Stimulated activated CD4-positive, alpha-beta T cell treated with anti-CD3 and anti-CD28 coated beads, TNF-alpha, amount 100 ng/mL, for 48 hours (primary cell): ENCODE measurements at regions not wholly inside any gene's neighbourhood (a gene's known extent, or its start where the extent isn't known, plus 50 kb on each side); places are given as distances from the start of the nearest gene placed in this dataset.
"Not testable (repeated sequence)": the region's sequence is repeated elsewhere in the genome, so short reads cannot be mapped to it uniquely, and the experiment has no call there.

Experiments
- DNase-seq, 3 donors: peaks; one replicate each; pipeline ENCODE4 v3.0.0-alpha.2; 2020; ENCODE audit warnings: low read depth in 3 of 3

GRCh38 chr2:236825989-236826510, 256.4 kb downstream of the ACKR3 start:
- no peak for DNase-seq

- no peak for DNase-seq
Observed at GRCh38 chr2:236826606-236827156, 257.1 kb downstream of the ACKR3 start.

DNA sequence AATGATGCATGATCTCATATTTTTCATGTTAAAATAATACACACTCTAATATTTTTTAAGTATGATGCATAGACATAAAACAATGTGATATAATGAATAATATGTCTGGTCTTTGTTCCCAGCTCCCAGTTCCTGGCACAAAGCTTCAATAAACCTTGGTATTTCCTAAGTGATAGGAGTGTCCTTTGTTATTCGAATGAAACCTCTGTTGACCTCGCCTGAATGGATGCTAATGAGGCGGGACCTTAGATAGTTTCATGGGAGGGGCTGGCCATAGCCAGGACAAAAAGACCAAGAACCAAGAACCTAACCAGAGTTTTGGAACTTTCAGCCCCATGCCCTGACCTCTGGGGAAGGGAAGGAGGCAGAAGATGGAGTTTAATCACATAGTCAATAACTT, 257.7 kb upstream of the COPS8 start:
- DNase-seq, result no peak

DNA sequence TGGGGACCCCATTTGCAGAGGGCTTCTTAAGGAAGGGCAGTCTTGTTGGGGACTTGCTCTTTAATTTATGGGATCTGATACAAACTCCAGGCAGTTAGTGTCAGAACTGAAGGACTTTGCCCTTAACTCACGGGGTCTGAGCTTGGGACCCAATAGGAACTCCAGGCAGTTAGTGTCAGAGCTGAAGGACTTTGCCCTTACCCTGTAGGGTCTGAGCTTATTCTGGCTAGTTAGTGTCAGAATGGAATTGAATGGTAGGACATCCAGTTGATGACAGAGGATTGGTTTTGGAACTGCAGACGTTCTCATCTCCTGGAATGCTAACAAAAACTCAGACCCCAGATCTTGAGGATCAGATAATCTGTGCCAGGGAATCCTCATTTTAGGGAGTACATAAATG, 256.9 kb upstream of the COPS8 start:
- no peak for DNase-seq

DNA sequence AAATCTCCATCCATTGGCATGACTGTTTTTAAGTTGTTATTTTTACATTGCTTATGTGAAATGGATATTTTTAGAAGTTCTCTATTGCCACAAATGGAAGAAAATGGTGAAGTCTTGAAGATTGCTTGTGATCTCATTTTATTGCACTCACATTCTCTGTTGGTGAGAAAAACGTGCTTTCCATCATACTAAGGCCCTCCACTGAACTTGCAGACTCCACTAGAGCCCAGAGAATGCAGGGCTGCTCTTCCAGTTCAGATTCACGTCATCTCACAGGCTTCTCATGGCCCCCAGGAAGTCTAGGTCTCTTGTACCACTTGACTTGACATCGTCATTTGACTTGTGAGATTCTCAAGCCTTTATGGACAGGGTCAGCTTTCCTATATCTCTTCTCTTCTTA, 254.8 kb upstream of the COPS8 start:
- no peak for DNase-seq

GRCh38 chr2:236831698-236832097, 254.0 kb upstream of the COPS8 start:
- DNase-seq, result no peak

- no peak for DNase-seq
Observed at GRCh38 chr2:236833501-236834073, 252.1 kb upstream of the COPS8 start.

GRCh38 chr2:236834284-236834683, 251.4 kb upstream of the COPS8 start:
- DNase-seq, result no peak

- no peak for DNase-seq
Observed at GRCh38 chr2:236835307-236836024, 250.2 kb upstream of the COPS8 start.

DNA sequence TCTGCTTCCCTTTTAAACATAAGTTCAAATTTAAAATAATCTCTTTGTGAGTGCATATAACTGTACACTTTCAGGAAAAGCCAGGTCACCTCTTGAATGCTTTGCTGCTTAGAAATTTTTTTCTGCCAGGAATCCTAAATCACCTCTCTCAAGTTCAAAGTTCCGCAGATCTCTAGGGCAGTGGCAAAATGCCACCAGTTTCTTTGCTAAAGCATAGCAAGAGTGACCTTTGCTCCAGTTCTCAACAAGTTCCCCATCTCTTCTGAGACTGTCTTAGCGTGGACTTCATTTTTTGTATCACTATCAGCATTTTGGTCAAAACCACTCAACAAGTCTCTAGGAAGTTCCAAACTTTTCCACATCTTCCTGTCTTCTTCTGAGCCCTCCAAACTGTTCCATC, 249.7 kb upstream of the COPS8 start:
- DNase-seq, result not testable (repeated sequence)

- DNase-seq, result no peak
Observed at GRCh38 chr2:236840215-236840614, 245.5 kb upstream of the COPS8 start.

DNA sequence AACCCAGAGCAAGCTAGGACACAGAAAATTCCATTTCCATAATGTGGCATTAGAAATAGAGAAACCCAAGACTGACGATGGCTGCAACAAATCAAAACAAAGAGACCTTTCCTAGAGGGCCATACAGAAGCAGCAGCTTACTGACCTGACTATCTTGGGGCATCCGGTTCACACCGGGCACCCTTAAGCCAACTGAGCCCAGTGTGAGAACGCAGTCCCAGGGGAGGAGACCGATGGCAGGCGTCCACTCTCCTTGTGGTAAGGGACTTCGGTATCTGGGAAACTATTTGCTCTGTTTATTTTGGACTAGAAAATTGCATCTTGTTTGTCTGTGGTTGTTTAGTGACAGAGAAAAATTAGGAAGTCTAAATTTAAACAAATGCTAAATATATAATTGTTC, 244.8 kb upstream of the COPS8 start:
- no peak for DNase-seq

GRCh38 chr2:236841389-236841788, 244.3 kb upstream of the COPS8 start:
- DNase-seq, result no peak

- no peak for DNase-seq
Observed at GRCh38 chr2:236843161-236843968, 242.3 kb upstream of the COPS8 start.

- no peak for DNase-seq
Observed at GRCh38 chr2:236844711-236845110, 241.0 kb upstream of the COPS8 start.

DNA sequence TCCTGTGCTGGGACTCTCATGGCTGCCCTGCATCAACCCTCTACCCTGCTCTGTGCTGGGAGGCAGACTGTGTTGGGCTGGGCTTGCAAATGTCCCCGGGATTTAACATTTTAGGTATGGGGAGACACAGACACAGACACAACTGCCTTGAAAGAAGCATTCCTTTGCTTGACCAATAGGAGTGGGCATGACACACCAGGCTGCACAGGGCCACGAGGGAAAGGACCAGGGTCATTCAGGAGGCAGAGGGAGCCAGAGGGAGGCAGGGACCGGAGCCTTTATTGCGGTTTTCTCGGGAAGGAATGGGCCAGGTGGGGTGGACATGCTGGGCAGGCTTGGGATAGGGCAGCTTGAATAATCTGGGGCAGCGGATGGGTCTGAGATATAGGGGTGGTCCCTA, 238.7 kb upstream of the COPS8 start:
- no peak for DNase-seq

DNA sequence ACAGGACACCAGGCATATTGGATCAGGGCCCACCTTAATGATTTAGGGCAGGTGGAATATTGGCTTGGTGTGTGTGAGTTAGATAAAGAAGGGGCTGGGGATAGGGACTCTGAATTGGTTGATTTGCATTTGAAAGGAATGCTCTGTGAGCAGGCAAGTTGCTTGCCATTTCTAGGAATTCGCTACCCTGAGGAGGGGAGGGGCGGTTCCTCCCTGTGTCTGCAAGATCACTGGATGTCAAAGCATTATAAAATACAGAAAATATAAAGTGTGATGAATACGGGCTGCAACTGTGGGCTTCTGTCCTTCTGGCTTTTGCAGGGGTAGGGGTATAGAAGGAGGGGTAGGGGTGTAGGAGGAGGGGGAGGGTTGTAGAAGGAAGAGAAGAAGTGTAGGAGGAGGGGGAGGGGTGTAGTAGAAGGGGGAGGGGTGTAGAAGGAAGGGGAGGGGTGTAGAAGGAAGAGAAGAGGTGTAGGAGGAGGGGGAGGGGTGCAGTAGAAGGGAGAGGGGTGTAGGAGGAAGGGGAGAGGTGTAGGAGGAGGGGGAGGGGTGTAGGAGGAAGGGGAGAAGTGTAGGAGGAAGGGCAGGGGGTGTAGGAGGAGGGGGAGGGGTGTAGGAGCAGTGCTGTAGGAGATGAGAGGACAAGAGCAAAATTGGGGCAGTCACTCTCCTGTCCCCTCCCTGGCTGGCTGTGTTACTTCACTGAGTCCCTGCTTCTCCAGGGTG, 238.0 kb upstream of the COPS8 start:
- no peak for DNase-seq

- no peak for DNase-seq
Observed at GRCh38 chr2:236848501-236848900, 237.2 kb upstream of the COPS8 start.

- no peak for DNase-seq
Observed at GRCh38 chr2:236849508-236849907, 236.2 kb upstream of the COPS8 start.

GRCh38 chr2:236849940-236850339, 235.7 kb upstream of the COPS8 start:
- DNase-seq, result no peak

- no peak for DNase-seq
Observed at GRCh38 chr2:236851187-236851586, 234.5 kb upstream of the COPS8 start.
